GM23248 (cell line): ENCODE measurements at regions not wholly inside any gene's neighbourhood (a gene's known extent, or its start where the extent isn't known, plus 50 kb on each side); places are given as distances from the start of the nearest gene placed in this dataset.
A peak's percentile ranks its signal among the peaks of the same experiment; 100 is the strongest.

ENCODE experiments used
- DNase-seq: peaks from one replicate; pipeline ENCODE4 v3.0.0-alpha.2; 2015
- H2AFZ ChIP-seq: fragments of 200-600 bp; sonication (generic); 2 replicates; pipeline ENCODE4 v1.6.1; 2016; ENCODE audit warnings: antibody characterized with exemption
- H3F3A ChIP-seq: fragments of 200-600 bp; sonication (generic); 2 replicates; pipeline ENCODE4 v1.6.1; 2016; ENCODE audit warnings: mild to moderate bottlenecking, antibody characterized with exemption, mixed run types; ENCODE audit not compliant: insufficient read depth
- H3K27ac ChIP-seq: fragments of 200-600 bp; sonication (generic); 2 replicates; pipeline ENCODE4 v1.5.1; 2016; ENCODE audit warnings: mild to moderate bottlenecking
- H3K27me3 ChIP-seq: fragments of 200-600 bp; sonication (generic); replicated peaks from 2 replicates; pipeline ENCODE4 v1.6.1; 2016; ENCODE audit warnings: mild to moderate bottlenecking; ENCODE audit not compliant: insufficient read depth
- H3K36me3 ChIP-seq: fragments of 200-600 bp; sonication (generic); 2 replicates; pipeline ENCODE4 v1.6.1; 2016; ENCODE audit warnings: low read depth, mild to moderate bottlenecking
- H3K4me1 ChIP-seq: fragments of 200-600 bp; sonication (generic); 2 replicates; pipeline ENCODE4 v1.6.1; 2016; ENCODE audit warnings: mild to moderate bottlenecking; ENCODE audit not compliant: insufficient read depth
- H3K4me2 ChIP-seq: fragments of 200-600 bp; sonication (generic); one replicate; pipeline ENCODE4 v1.6.1; 2016; ENCODE audit warnings: mild to moderate bottlenecking; ENCODE audit not compliant: unreplicated experiment
- H3K4me3 ChIP-seq: fragments of 200-600 bp; sonication (generic); 2 replicates; pipeline ENCODE4 v1.5.1; 2016; ENCODE audit warnings: mild to moderate bottlenecking
- H3K79me2 ChIP-seq: fragments of 200-600 bp; sonication (generic); 2 replicates; pipeline ENCODE4 v1.6.1; 2016; ENCODE audit warnings: mild to moderate bottlenecking; ENCODE audit not compliant: insufficient read depth
- H3K9ac ChIP-seq: fragments of 200-600 bp; sonication (generic); 2 replicates; pipeline ENCODE4 v1.6.1; 2016; ENCODE audit warnings: mild to moderate bottlenecking
- H3K9me2 ChIP-seq: fragments of 200-600 bp; sonication (generic); 2 replicates; pipeline ENCODE4 v1.6.1; 2016; ENCODE audit warnings: mixed run types, mild to moderate bottlenecking, moderate library complexity; ENCODE audit not compliant: insufficient read depth
- H3K9me3 ChIP-seq: fragments of 200-600 bp; sonication (generic); one replicate; pipeline ENCODE4 v1.6.1; 2017; ENCODE audit warnings: low read depth
- H4K20me1 ChIP-seq: fragments of 200-600 bp; sonication (generic); 2 replicates; pipeline ENCODE4 v1.6.0; 2016; ENCODE audit not compliant: insufficient read depth
- EZH2 ChIP-seq: fragments of 200-600 bp; sonication (generic); IDR thresholded peaks from 2 replicates; pipeline ENCODE4 v1.6.1; 2018; ENCODE audit warnings: antibody characterized with exemption, mild to moderate bottlenecking; ENCODE audit not compliant: insufficient read depth, poor library complexity, severe bottlenecking
- EZH2phosphoT487 ChIP-seq: fragments of 200-600 bp; sonication (generic); IDR thresholded peaks from 2 replicates; pipeline ENCODE4 v1.6.1; 2018; ENCODE audit warnings: antibody characterized with exemption, moderate library complexity, mild to moderate bottlenecking, low read depth; ENCODE audit not compliant: insufficient read depth
- WGBS, 2 experiments: methylation state at CpG; one replicate each; pipeline ENCODE4 v1.1.6; 2015 to 2017; ENCODE audit warnings: low lambda C conversion rate in 2 of 2, low coverage in 1 of 2; ENCODE audit errors: missing lambda C conversion rate in 2 of 2; 5-methylcytosine and 5-hydroxymethylcytosine counted together
- in situ Hi-C: fragments of 300-500 bp; cut with MboI; formaldehyde crosslinking; loops from 2 replicates; pipeline ENCODE4 v1.15.0; 2020

DNA sequence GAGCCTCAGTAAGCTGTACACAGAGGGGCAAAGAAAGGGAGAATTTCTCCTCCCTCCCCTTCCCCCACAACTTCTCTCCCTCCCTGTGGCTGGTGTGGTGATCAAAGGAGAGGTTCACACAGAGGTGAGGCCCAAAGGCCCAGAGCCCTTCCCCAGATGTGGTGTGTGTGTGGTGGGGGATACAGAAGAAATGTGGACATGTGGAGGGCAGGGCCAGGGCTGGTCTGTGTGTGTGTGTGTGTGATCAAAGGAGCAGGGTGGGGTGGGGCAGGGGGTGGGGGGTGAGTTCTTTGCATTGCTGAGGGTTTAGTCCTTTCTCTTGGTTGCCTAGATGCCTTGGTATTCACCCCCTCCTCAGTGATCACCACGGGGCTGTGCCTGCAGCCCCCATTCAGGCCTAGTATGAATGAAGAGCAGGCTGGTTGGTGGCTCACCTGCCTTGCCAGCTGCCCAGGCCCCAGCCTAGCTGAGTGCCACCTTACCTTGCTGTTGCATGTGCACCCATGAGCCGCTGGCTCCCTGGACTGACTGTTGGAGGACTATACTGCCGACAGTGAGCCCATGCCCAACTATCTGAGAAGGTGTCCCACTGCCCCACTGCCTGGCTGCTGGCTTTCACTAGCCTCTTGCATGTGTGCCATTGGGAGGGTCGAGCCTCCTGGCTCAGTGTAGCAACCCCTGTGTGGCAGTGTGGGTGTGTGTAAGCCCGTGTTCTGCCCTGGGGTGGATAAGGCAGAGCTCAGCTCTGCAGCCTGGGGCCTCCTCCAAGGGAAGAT, 101.9 kb downstream of the EFNB1 start:
- no peak overlapping the region for H3K9ac ChIP-seq
- H3K4me3 ChIP-seq = no peak overlapping the region
- no peak overlapping the region for H2AFZ ChIP-seq
- no peak for TF ChIP-seq EZH2
- no peak for TF ChIP-seq EZH2phosphoT487
- no peak for DNase-seq
- H3K4me1 ChIP-seq = no peaks in the 10 kb centered on the region
- no peak overlapping the region for H3K4me2 ChIP-seq
- WGBS, 2 experiments = 13 to 50% methylated on average over 3 to 5 of the region's 5 CpGs
- no peak overlapping the region for H3K27ac ChIP-seq
- no peaks in the 10 kb centered on the region for H4K20me1 ChIP-seq
- H3K36me3 ChIP-seq = no peaks in the 10 kb centered on the region
- H3K27me3 ChIP-seq = no peaks in the 10 kb centered on the region
- no peaks in the 10 kb centered on the region for H3F3A ChIP-seq
- in situ Hi-C loops = no loop called here
- H3K9me3 ChIP-seq = no peaks in the 10 kb centered on the region
- H3K79me2 ChIP-seq = no peaks in the 10 kb centered on the region
- no peaks in the 10 kb centered on the region for H3K9me2 ChIP-seq

DNA sequence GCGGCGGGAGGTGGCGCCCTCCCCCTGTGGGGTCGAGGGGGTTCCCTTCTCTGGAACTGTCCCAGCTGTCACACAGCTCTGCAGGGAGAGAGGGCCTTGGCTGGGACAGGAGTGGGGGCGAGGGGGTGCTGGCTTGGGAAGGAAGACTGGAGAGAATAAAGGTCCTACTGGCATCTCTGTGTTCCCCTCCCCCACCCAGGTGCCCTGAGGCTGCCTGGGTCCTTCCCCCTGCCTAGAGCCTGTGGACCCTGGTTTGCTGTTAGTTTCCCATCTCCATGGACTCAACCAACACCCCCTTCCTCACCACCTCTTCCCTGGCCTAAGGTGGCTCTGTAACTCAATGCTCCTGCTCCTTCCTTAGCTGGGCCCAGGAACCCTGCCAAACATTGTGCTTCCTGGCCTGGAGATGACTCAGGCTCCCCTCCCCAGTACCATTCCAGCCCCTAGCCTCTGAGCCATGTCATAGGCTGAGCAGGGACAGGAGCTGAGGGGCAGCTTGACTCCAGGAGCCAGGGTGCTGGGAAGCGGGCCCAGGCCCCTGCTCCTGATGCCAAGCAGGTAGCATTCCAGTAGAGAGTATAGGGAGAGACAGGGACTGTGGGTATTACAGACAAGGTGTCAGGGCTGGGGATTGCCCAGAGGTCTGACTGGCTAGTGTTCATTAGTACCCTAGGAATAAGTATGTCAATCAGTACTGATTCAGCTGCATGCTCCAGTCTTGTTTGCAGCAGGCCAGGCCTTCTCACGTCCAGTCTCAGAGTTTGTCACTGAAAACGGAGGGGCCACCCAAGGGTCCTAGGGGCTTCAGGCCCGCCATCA, 100.7 kb downstream of the EFNB1 start:
- Histone ChIP-seq H3K4me3 (no peak overlapping the region), H3K27me3 (no peaks in the 10 kb centered on the region), H3K4me2 (no peak overlapping the region), H3K9me3 (no peaks in the 10 kb centered on the region), H3K4me1 (no peaks in the 10 kb centered on the region), H3K27ac (no peak overlapping the region), H3F3A (no peaks in the 10 kb centered on the region), H3K9me2 (no peaks in the 10 kb centered on the region), H2AFZ (no peak overlapping the region), H4K20me1 (no peaks in the 10 kb centered on the region), H3K79me2 (no peaks in the 10 kb centered on the region), H3K36me3 (no peaks in the 10 kb centered on the region), H3K9ac (no peak overlapping the region)
- no peak for TF ChIP-seq EZH2
- TF ChIP-seq EZH2phosphoT487 = no peak
- DNase-seq = peak; percentile 74
- in situ Hi-C loops = no loop called here
- 82 to 87% methylated on average over 7 to 9 of the region's 9 CpGs for WGBS, 2 experiments

DNA sequence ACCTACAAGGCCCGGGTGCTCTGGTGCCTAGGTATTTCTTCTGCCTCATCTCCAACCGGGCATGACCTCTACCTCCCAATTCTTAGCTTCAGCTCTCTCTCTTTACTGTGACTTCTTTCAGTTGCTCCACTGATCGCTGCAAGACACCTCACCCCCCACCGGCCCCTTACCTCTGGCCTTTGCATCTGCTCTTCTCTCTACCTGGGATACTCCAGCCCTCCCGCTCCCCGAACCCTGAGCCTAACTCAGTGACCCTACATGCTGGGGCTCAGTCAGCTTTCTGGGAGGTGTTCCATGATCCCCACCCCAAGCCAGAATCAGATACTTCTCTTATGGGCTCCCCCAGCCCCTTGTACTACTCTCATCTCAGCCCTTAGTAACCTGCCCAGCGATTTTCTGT, 99.6 kb downstream of the EFNB1 start:
- Histone ChIP-seq H3F3A (no peaks in the 10 kb centered on the region), H3K4me2 (no peak overlapping the region), H3K36me3 (no peaks in the 10 kb centered on the region), H3K9me2 (no peaks in the 10 kb centered on the region), H2AFZ (no peak overlapping the region), H4K20me1 (no peaks in the 10 kb centered on the region), H3K27me3 (no peaks in the 10 kb centered on the region), H3K9me3 (no peaks in the 10 kb centered on the region), H3K9ac (no peak overlapping the region), H3K4me3 (no peak overlapping the region), H3K4me1 (no peaks in the 10 kb centered on the region), H3K79me2 (no peaks in the 10 kb centered on the region), H3K27ac (no peak overlapping the region)
- in situ Hi-C loops = no loop called here
- TF ChIP-seq EZH2phosphoT487 (no peak), EZH2 (no peak)
- WGBS, 2 experiments = 86 to 100% methylated on average over 4 to 7 of the region's 7 CpGs
- DNase-seq = no peak

DNA sequence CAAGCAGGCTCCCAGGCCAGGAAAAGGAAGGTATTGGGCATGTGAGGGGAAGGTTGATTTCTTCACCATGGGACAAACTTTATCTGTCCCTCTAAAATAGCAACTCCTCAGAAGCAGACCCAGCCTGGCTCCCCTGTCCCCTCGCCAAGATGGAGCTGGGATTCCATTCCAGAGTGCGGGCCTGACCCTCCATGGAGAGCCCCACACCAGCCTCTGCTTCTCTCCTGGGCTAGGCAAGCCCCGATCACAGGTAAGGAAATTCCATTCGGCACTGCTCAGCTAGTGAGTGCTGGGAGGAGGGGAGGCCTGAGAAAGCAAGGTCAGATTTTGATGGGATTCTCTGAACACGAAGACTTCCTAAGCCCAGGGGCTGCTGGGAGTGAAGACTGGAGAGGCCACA, 98.4 kb downstream of the EFNB1 start:
- Histone ChIP-seq H3K27me3 (no peaks in the 10 kb centered on the region), H2AFZ (no peak overlapping the region), H3K9me3 (no peaks in the 10 kb centered on the region), H3K27ac (no peak overlapping the region), H3K4me1 (no peaks in the 10 kb centered on the region), H3K36me3 (no peaks in the 10 kb centered on the region), H4K20me1 (no peaks in the 10 kb centered on the region), H3F3A (no peaks in the 10 kb centered on the region), H3K9me2 (no peaks in the 10 kb centered on the region), H3K4me2 (no peak overlapping the region), H3K9ac (no peak overlapping the region), H3K79me2 (no peaks in the 10 kb centered on the region), H3K4me3 (no peak overlapping the region)
- in situ Hi-C loops = no loop called here
- no peak for DNase-seq
- TF ChIP-seq EZH2 = no peak
- no peak for TF ChIP-seq EZH2phosphoT487
- 79 to 80% methylated on average over 4 to 5 of the region's 5 CpGs for WGBS, 2 experiments
